Activated naive CD8-positive, alpha-beta T cell treated with anti-CD3 and anti-CD28 coated beads, Interleukin-2, amount 10 ng/mL, durations not matched to agents 7 days and 5 days (primary cell): ENCODE measurements at regions not wholly inside any gene's neighbourhood (a gene's known extent, or its start where the extent isn't known, plus 50 kb on each side); places are given as distances from the start of the nearest gene placed in this dataset.

Experiments used
- ATAC-seq: fragments of 150-1000 bp; cut with Tn5 transposase; one replicate; pipeline ENCODE4 v1.10.0; 2021; ENCODE audit warnings: low read depth, moderate library complexity
- POLR2A ChIA-PET: fragments of 350-600 bp; sonication (Branson Sonifier 250); formaldehyde crosslinking; loops from one replicate; lab custom pipeline; 2021; ENCODE audit warnings: antibody characterized with exemption; lab: Charles Lee
- DNase-seq: peaks from one replicate; pipeline ENCODE4 v3.0.0; 2021
- H3K27ac Mint-ChIP-seq: one replicate; pipeline ENCODE4 v1.8.0; 2022; ENCODE audit warnings: mild to moderate bottlenecking, mixed read lengths
- H3K27me3 Mint-ChIP-seq: one replicate; pipeline ENCODE4 v1.8.0; 2022; ENCODE audit warnings: mild to moderate bottlenecking, moderate library complexity, mixed read lengths
- H3K36me3 Mint-ChIP-seq: one replicate; pipeline ENCODE4 v1.8.0; 2021; ENCODE audit warnings: mild to moderate bottlenecking, mixed read lengths
- H3K4me1 Mint-ChIP-seq: one replicate; pipeline ENCODE4 v1.8.0; 2021; ENCODE audit warnings: mixed read lengths
- H3K4me3 Mint-ChIP-seq: one replicate; pipeline ENCODE4 v1.8.0; 2022; ENCODE audit warnings: mild to moderate bottlenecking, moderate library complexity, mixed read lengths
- H3K9me3 Mint-ChIP-seq: one replicate; pipeline ENCODE4 v1.8.0; 2021; ENCODE audit warnings: mixed read lengths

DNA sequence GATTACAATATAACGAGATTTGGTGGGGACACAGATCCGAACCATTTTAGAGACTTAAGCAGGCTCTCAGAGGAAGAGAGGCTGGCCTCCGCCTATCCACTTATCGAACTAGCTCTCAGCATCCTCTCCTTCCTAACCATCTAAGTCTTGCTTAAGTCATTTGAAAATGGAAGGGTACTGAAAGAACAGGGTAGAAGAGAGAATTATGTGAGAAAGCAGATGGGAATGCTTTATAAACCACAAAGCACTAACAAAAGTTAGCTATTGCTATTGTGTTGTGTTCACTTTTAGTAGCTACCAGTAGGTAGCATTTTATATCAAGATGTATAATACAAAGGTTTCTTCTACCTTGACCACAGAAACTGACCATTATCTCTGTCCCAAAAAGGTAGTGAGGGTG is 153.4 kb upstream of the CADM1 start:
- no peak for DNase-seq
- Mint-ChIP-seq H3K36me3 (no peaks in the 10 kb centered on the region), H3K9me3 (no peaks in the 10 kb centered on the region), H3K27me3 (peaks cover 24% of the 10 kb centered on the region), H3K4me3 (no peak overlapping the region), H3K27ac (no peak overlapping the region), H3K4me1 (no peaks in the 10 kb centered on the region)
- POLR2A ChIA-PET, result no interaction called here
- ATAC-seq, result no peak

DNA sequence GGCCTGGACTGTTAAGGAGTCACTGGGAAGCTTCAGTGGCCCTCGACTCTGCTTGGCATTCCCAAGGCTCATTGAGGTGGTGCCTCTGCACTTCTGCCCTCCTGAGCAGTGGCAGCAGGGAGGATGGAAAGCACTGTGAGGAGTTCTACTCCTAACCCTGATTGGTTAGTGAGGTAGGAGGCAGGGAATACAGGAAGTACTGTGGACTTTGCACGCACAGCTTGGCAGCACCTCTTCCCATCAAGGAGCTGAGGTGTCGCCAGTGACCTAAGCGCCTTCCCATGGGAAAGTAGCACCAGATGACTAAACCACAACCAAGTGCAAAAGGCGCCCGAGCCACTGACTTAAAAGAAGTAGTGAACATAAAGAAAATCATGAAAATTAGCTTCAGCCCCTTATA is 152.5 kb upstream of the CADM1 start:
- H3K36me3 Mint-ChIP-seq, result no peaks in the 10 kb centered on the region
- H3K27me3 Mint-ChIP-seq, result peaks cover 22% of the 10 kb centered on the region
- POLR2A ChIA-PET, result no interaction called here
- ATAC-seq, result no peak
- H3K27ac Mint-ChIP-seq, result no peak overlapping the region
- H3K9me3 Mint-ChIP-seq, result no peaks in the 10 kb centered on the region
- H3K4me3 Mint-ChIP-seq, result no peak overlapping the region
- H3K4me1 Mint-ChIP-seq, result no peaks in the 10 kb centered on the region
- DNase-seq, result no peak

DNA sequence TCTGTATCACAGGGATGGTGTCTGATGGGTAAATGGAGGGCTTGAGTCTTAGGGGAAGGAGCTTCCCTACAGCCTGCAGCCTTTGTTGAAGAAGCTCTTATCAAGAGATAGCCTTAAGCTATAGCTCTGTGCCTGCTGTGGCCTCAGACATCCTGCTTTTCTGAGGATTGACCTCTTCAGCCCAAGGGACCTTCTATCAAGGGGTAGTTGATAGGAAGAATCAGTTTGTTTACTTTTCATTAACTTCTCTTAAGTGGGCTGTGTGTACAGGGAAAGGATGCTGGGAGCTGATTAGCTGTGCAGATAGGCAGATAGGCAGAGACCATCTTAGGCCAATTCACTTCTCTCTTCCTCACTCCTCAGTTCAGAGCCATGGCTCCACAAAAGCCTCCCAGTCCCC is 151.8 kb upstream of the CADM1 start:
- no peaks in the 10 kb centered on the region for H3K36me3 Mint-ChIP-seq
- no peaks in the 10 kb centered on the region for H3K4me1 Mint-ChIP-seq
- no peaks in the 10 kb centered on the region for H3K9me3 Mint-ChIP-seq
- peaks cover 22% of the 10 kb centered on the region for H3K27me3 Mint-ChIP-seq
- POLR2A ChIA-PET, result no interaction called here
- DNase-seq (no peak), ATAC-seq (no peak)
- H3K27ac Mint-ChIP-seq, result no peak overlapping the region
- no peak overlapping the region for H3K4me3 Mint-ChIP-seq

DNA sequence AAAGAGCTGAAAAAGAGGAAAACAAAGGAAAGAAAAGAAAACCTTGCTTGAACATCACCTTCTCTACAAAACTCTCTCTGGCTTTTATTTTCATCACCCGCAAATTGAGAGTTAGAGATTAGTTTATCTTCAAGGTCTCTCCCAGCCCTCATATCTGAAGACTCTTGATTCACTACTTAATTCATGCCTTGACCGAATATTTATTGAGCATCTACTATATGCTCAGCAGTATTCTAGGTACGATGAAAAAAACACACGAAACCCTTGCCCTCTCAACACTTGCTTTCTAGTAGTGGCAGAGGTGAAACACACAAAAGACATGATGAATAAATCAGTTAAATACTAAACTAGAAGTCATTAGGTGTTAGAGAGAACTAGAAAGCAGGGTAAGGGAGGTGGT is 150.6 kb upstream of the CADM1 start:
- peaks cover 11% of the 10 kb centered on the region for H3K27me3 Mint-ChIP-seq
- no peaks in the 10 kb centered on the region for H3K36me3 Mint-ChIP-seq
- DNase-seq (no peak), ATAC-seq (no peak)
- no peaks in the 10 kb centered on the region for H3K9me3 Mint-ChIP-seq
- H3K27ac Mint-ChIP-seq, result no peak overlapping the region
- POLR2A ChIA-PET, result no interaction called here
- H3K4me3 Mint-ChIP-seq, result no peak overlapping the region
- H3K4me1 Mint-ChIP-seq, result no peaks in the 10 kb centered on the region

DNA sequence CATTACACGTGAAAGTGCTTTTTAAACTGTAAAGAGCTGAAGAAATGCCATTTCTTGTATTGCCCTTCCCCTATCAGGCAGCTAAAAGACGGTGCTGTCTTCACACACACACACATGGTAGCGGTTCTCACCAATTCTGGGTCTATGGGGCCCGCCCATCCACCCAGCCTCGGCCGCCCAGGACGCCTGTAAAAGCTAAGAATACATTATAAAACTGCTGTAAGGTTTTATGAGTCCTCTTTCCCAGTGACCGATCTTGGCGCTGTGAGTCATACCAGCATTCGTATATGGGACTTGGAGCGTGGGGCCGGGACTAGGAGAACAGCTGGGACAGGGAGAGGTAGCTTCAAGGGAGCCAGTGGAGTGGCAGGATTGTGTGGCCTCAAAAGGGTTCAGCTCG is 149.7 kb upstream of the CADM1 start:
- DNase-seq (no peak), ATAC-seq (no peak)
- Mint-ChIP-seq H3K4me1 (no peaks in the 10 kb centered on the region), H3K27me3 (peaks cover 6% of the 10 kb centered on the region), H3K27ac (no peak overlapping the region), H3K36me3 (no peaks in the 10 kb centered on the region), H3K4me3 (no peak overlapping the region), H3K9me3 (no peaks in the 10 kb centered on the region)
- POLR2A ChIA-PET, result no interaction called here

DNA sequence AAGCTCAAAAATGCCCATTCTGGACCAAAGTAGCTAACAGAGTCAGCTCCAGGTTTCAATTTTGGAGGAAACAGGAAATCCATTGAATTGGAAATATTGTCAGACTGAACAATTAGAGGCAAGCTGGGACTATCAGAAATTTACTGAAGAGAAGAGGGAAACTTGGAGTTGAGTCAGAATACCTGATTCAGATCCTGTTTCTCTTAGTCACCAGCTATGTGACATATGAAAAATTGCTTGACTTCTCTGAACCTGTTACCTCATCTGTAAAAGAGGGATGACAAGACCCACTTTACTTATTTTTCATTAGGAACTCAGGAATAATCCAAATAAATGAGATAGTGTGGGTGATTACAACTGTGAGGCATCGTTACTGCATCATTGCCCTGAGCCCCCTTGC is 148.9 kb upstream of the CADM1 start:
- DNase-seq (no peak), ATAC-seq (no peak)
- Mint-ChIP-seq H3K27ac (no peak overlapping the region), H3K9me3 (no peaks in the 10 kb centered on the region), H3K27me3 (no peaks in the 10 kb centered on the region), H3K4me1 (no peaks in the 10 kb centered on the region), H3K36me3 (no peaks in the 10 kb centered on the region), H3K4me3 (no peak overlapping the region)
- POLR2A ChIA-PET, result no interaction called here

DNA sequence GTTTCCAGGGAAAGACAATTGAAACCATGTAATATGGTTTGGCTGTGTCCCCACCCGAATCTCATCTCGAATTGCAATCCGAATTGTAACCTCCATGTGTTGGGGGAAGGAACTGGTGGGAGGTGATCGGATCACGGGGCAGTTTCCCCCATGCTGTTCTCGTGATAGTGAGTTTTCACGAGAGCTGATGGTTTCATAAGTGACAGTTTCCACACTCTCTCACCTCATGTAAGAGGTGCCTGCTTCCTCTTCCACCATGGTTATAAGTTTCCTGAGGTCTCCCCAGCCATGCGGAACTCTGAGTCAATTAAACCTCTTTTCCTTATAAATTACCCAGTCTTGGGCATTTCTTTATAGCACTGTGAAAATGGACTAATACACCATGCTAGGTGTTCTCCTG is 148.3 kb upstream of the CADM1 start:
- Mint-ChIP-seq H3K27me3 (no peaks in the 10 kb centered on the region), H3K36me3 (no peaks in the 10 kb centered on the region), H3K9me3 (no peaks in the 10 kb centered on the region), H3K27ac (no peak overlapping the region), H3K4me3 (no peak overlapping the region), H3K4me1 (no peaks in the 10 kb centered on the region)
- ATAC-seq (no peak), DNase-seq (no peak)
- POLR2A ChIA-PET, result no interaction called here

DNA sequence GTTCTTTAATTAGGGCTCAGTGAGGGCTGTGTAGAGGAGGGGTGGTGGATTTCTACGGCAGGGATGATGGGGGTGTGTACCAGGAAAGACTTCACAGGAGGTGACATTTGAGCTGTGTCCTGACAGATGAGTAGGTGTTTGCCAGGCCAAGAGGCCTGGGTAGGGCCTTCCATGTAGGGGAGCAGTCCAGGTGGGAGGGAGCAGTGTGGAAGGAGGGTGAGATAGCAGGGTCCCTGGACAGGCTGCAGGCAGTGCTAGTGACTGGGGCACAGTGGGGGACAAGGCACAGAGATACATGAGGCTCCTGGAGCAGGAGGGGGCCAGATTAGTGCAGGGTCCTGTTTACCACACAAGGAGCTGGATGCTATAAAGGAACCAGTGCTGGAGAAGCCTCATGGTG is 147.9 kb upstream of the CADM1 start:
- Mint-ChIP-seq H3K4me1 (no peaks in the 10 kb centered on the region), H3K36me3 (no peaks in the 10 kb centered on the region), H3K9me3 (no peaks in the 10 kb centered on the region), H3K27ac (no peak overlapping the region), H3K4me3 (no peak overlapping the region), H3K27me3 (no peaks in the 10 kb centered on the region)
- POLR2A ChIA-PET, result no interaction called here
- ATAC-seq (no peak), DNase-seq (no peak)

DNA sequence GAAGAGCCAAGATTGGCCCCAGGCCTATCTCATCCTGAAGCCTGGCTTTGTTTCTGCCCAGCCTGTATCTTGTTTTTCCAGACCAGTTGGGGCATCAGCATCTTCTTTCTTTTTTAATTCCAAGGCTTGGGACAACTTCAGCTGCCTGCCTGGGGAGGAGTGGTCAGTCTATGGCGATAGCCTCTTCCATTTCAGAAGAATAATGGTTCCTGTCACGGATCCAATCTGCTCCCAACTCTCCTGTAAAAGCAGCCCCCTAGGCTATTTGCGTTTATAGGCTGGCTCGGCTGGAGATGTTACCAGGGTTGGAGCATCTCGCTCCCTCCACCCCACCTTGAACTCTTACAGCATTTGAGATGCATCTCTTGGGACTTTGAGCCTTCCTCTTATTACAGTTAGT is 145.2 kb upstream of the CADM1 start:
- Mint-ChIP-seq H3K27ac (no peak overlapping the region), H3K9me3 (no peaks in the 10 kb centered on the region), H3K4me1 (no peaks in the 10 kb centered on the region), H3K27me3 (no peaks in the 10 kb centered on the region), H3K36me3 (no peaks in the 10 kb centered on the region), H3K4me3 (no peak overlapping the region)
- POLR2A ChIA-PET, result no interaction called here
- no peak for DNase-seq
- ATAC-seq, result no peak

DNA sequence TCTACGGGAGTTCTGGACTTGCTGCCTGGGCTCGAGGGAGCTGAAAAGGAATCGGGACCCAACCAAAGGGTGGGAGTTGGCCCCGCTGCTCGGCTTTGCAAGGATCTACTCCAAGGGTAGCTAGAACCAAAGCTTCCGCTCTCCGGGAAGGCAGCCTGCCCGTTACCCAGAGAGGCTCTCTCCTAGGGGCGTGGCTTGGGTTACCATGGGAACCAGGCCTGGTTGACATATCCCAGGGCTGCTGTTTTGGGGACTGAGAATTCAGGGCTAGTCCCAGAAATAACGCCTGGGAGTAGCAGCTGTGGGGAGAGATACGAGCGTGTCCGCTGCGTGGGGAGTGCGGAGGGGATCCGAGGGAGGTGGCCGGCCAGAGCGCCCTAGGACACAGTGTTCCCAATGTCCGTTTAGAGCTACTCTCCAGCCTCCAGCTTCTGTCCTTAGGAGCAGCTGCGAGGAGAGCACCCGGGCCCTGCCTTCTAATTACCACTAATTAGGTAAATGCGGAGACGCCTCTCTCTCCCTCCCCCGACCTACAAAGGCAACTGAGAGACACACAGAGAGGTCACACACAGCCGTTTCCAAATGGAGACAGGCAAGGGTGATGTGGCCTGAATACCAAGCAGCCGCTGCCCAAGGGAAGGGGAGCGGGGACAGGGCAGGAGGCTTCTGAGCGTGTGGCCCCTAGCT is 141.6 kb upstream of the CADM1 start:
- DNase-seq, result no peak
- no peaks in the 10 kb centered on the region for H3K9me3 Mint-ChIP-seq
- no peak for ATAC-seq
- POLR2A ChIA-PET, result no interaction called here
- H3K36me3 Mint-ChIP-seq, result no peaks in the 10 kb centered on the region
- H3K4me1 Mint-ChIP-seq, result no peaks in the 10 kb centered on the region
- no peaks in the 10 kb centered on the region for H3K27me3 Mint-ChIP-seq
- no peak overlapping the region for H3K4me3 Mint-ChIP-seq
- H3K27ac Mint-ChIP-seq, result no peak overlapping the region

DNA sequence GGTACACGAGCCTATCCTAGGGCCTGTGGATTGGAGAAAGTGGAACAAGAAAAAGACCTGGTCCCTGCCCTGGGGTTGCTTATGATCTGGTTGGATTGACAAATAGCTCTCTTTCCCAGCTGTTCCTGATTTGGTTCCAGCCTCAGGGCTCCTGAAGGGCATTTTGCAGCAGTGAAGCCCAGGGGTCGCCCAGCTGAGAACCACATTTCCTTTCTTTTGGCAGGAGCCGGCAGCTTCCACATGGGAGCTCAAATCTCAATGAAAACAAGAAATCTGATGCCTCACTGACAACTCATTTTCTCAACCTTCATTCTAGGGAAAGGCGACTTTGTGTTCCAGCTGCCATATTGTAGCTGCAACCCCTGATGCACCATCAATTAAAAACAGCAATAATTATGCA is 140.6 kb upstream of the CADM1 start:
- Mint-ChIP-seq H3K27ac (no peak overlapping the region), H3K9me3 (no peaks in the 10 kb centered on the region), H3K4me3 (no peak overlapping the region), H3K4me1 (no peaks in the 10 kb centered on the region), H3K27me3 (no peaks in the 10 kb centered on the region), H3K36me3 (no peaks in the 10 kb centered on the region)
- POLR2A ChIA-PET, result no interaction called here
- ATAC-seq (no peak), DNase-seq (no peak)

DNA sequence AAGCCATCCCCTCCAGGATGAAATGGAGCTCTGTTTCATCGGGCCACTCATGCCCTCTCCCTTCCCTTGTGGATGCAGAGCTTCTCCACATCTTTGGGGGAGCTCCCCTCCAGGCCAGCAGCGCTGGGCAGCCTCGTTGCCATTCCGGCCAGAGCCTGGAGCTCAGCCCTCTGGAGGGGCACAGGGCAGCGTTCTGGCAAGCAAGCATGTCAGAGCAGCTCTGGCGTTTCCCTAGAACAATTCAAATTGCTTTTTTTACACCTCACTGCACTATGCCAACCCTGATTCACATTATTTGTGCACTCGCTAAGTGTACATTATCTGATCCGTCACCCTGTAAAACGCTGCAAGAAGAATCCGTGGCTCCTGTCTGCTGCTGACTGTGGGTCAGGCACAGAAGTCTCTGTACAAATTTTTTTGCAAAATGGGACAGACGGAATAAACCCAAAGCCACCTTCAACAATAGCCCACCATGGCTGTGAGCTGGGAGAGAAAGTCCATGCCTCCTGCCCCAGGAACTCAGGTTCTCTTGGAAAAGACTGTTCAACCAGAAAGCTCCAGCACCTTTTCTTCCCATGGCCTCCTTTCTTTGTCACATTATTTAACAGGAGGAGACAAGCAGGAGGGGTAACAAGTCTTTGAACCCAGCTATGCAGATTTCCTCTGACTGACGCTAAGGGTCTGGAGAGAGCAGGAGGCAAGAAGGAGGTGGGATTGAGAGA is 139.5 kb upstream of the CADM1 start:
- Mint-ChIP-seq H3K9me3 (no peaks in the 10 kb centered on the region), H3K4me1 (no peaks in the 10 kb centered on the region), H3K27ac (no peak overlapping the region), H3K4me3 (no peak overlapping the region), H3K36me3 (no peaks in the 10 kb centered on the region), H3K27me3 (no peaks in the 10 kb centered on the region)
- ATAC-seq (no peak), DNase-seq (no peak)
- POLR2A ChIA-PET, result no interaction called here

DNA sequence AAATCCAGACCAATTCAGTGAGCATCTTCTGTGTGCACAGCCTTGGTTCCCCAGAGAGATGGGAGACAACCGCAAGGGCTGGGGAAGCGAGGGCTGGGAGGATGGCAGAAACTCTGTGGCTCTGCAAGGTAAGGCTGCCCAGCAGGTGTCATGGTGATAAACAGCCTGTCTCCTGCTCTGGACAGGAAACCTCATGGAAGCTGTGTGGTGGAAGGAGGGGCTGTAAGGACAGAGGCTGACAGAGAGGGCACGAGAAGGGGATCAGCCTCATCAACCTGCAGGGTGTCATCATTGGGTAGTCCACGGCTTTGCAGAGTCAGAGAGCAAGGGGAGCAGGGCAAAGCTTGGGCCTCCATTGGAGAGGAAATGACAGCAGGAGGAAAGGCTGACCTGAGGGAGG is 138.4 kb upstream of the CADM1 start:
- H3K27me3 Mint-ChIP-seq, result no peaks in the 10 kb centered on the region
- DNase-seq (no peak), ATAC-seq (no peak)
- no peaks in the 10 kb centered on the region for H3K36me3 Mint-ChIP-seq
- POLR2A ChIA-PET, result no interaction called here
- H3K9me3 Mint-ChIP-seq, result no peaks in the 10 kb centered on the region
- no peak overlapping the region for H3K4me3 Mint-ChIP-seq
- no peak overlapping the region for H3K27ac Mint-ChIP-seq
- no peaks in the 10 kb centered on the region for H3K4me1 Mint-ChIP-seq

DNA sequence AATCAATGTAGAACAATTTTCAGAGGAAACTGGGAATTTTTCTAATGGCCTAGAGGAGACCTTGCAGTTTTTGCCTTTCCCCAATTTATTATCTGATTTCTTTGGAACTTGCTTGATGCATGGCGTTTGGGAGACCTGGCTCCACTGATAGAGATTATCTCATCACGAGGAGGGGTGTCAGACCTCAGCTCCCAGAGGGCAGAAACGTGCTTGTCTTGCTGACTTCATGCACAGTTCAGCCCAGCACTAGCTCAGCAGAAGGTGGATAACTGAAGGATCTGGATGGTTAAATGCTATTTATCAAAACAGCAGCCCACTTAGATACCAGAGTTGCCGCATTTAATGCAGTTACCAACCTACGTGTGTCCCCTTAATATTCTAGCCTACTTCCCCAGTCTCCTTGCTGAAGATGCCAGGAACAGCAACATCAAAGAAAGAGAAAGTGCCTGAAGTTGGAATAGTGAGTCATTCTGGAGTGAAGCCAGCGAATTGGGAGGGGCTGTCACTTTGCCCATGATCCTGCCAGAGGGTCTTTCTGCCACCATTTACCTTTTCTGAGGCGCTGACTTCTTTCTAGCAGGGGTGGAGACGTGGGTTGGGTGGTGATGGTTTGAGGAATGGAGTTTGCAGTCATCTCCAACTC is 133.5 kb upstream of the CADM1 start:
- Mint-ChIP-seq H3K4me1 (no peaks in the 10 kb centered on the region), H3K27ac (no peak overlapping the region), H3K36me3 (no peaks in the 10 kb centered on the region), H3K27me3 (no peaks in the 10 kb centered on the region), H3K9me3 (no peaks in the 10 kb centered on the region), H3K4me3 (no peak overlapping the region)
- no peak for ATAC-seq
- DNase-seq, result no peak
- POLR2A ChIA-PET, result no interaction called here
